OCI-LY1 (cell line): ENCODE measurements at regions not wholly inside any gene's neighbourhood (a gene's known extent, or its start where the extent isn't known, plus 50 kb on each side); places are given as distances from the start of the nearest gene placed in this dataset.
"Not testable (repeated sequence)": the region's sequence is repeated elsewhere in the genome, so short reads cannot be mapped to it uniquely, and the experiment has no call there.

Experiments used
- H2AFZ ChIP-seq: fragments of 200-600 bp; sonication (generic), shearing (Covaris generic); 2 replicates; pipeline ENCODE4 v1.6.0; 2014; ENCODE audit warnings: antibody characterized with exemption, mild to moderate bottlenecking, low read length
- H3F3A ChIP-seq: fragments of 200-600 bp; sonication (generic), shearing (Covaris generic); 2 replicates; pipeline ENCODE4 v1.6.0; 2014; ENCODE audit warnings: mild to moderate bottlenecking, antibody characterized with exemption, low read length, moderate library complexity; ENCODE audit not compliant: insufficient read depth
- H3K27ac ChIP-seq: fragments of 200-600 bp; sonication (generic); 2 replicates; pipeline ENCODE4 v1.5.1; 2014; ENCODE audit warnings: low read length, mixed run types, mild to moderate bottlenecking, low read depth; ENCODE audit not compliant: poor library complexity, severe bottlenecking
- H3K27me3 ChIP-seq: fragments of 200-600 bp; sonication (generic); 2 replicates; pipeline ENCODE4 v1.6.0; 2014; ENCODE audit warnings: antibody characterized with exemption, mild to moderate bottlenecking, low read length, moderate library complexity; ENCODE audit not compliant: insufficient read depth
- H3K36me3 ChIP-seq: fragments of 200-600 bp; sonication (generic); 2 replicates; pipeline ENCODE4 v1.6.1; 2014; ENCODE audit warnings: mild to moderate bottlenecking, antibody characterized with exemption, low read length, moderate library complexity, mixed read lengths; ENCODE audit not compliant: insufficient read depth
- H3K4me1 ChIP-seq: fragments of 200-600 bp; sonication (generic); 2 replicates; pipeline ENCODE4 v1.5.1; 2014; ENCODE audit warnings: mild to moderate bottlenecking, low read length, moderate library complexity; ENCODE audit not compliant: insufficient read depth, severe bottlenecking
- H3K4me2 ChIP-seq: fragments of 200-600 bp; sonication (generic), shearing (Covaris generic); 2 replicates; pipeline ENCODE4 v1.6.1; 2014; ENCODE audit warnings: low read length
- H3K4me3 ChIP-seq: fragments of 200-600 bp; sonication (generic); 2 replicates; pipeline ENCODE4 v1.5.1; 2014; ENCODE audit warnings: low read length, low read depth, mild to moderate bottlenecking, mixed read lengths; ENCODE audit not compliant: poor library complexity, severe bottlenecking
- H3K79me2 ChIP-seq: fragments of 200-600 bp; shearing (Covaris generic); 2 replicates; pipeline ENCODE4 v1.6.1; 2016; ENCODE audit warnings: mixed run types, low read length, mixed read lengths; ENCODE audit not compliant: insufficient read depth
- H3K9ac ChIP-seq: fragments of 200-600 bp; sonication (generic), shearing (Covaris generic); 2 replicates; pipeline ENCODE4 v1.6.1; 2014; ENCODE audit warnings: mild to moderate bottlenecking, low read length, mixed read lengths
- H3K9me2 ChIP-seq: fragments of 200-600 bp; sonication (generic), shearing (Covaris generic); 2 replicates; pipeline ENCODE4 v1.6.1; 2014; ENCODE audit warnings: low read depth, mild to moderate bottlenecking, low read length, mixed read lengths
- H3K9me3 ChIP-seq: fragments of 200-600 bp; shearing (Covaris generic); 2 replicates; pipeline ENCODE4 v1.6.1; 2014; ENCODE audit warnings: low read length, mixed read lengths
- H4K20me1 ChIP-seq: fragments of 200-600 bp; sonication (generic), shearing (Covaris generic); 2 replicates; pipeline ENCODE4 v1.6.0; 2016; ENCODE audit warnings: mild to moderate bottlenecking, low read length; ENCODE audit not compliant: insufficient read depth
- EZH2 ChIP-seq: fragments of 200-600 bp; sonication (generic), shearing (Covaris generic); IDR thresholded peaks from 2 replicates; pipeline ENCODE4 v1.8.0; 2017; ENCODE audit warnings: borderline replicate concordance, mixed run types, mild to moderate bottlenecking, antibody characterized with exemption, low read length, moderate library complexity, mixed read lengths
- TF ChIP-seq, protein P1 (sequence below): fragments of 200-600 bp; sonication (generic), shearing (Covaris generic); IDR thresholded peaks from 2 replicates; pipeline ENCODE4 v1.5.1; 2017; ENCODE audit warnings: mild to moderate bottlenecking, antibody characterized with exemption, low read length, moderate library complexity, mixed read lengths

GRCh38 chr9:129553277-129553676 is 67.6 kb downstream of the C9orf50 start:
- no peak overlapping the region for H2AFZ ChIP-seq
- H4K20me1 ChIP-seq: no peaks in the 10 kb centered on the region
- no peak overlapping the region for H3K4me3 ChIP-seq
- H3K4me2 ChIP-seq: no peak overlapping the region
- H3K27ac ChIP-seq: no peak overlapping the region
- H3K36me3 ChIP-seq: no peaks in the 10 kb centered on the region
- no peaks in the 10 kb centered on the region for H3K79me2 ChIP-seq
- no peak overlapping the region for H3K9ac ChIP-seq
- H3K9me3 ChIP-seq: no peaks in the 10 kb centered on the region
- no peaks in the 10 kb centered on the region for H3K4me1 ChIP-seq
- H3K27me3 ChIP-seq: peaks cover 7% of the 10 kb centered on the region; the same call in 1 of the 2 replicates
- H3F3A ChIP-seq: no peaks in the 10 kb centered on the region
- H3K9me2 ChIP-seq: no peaks in the 10 kb centered on the region
- TF ChIP-seq, protein P1, sequence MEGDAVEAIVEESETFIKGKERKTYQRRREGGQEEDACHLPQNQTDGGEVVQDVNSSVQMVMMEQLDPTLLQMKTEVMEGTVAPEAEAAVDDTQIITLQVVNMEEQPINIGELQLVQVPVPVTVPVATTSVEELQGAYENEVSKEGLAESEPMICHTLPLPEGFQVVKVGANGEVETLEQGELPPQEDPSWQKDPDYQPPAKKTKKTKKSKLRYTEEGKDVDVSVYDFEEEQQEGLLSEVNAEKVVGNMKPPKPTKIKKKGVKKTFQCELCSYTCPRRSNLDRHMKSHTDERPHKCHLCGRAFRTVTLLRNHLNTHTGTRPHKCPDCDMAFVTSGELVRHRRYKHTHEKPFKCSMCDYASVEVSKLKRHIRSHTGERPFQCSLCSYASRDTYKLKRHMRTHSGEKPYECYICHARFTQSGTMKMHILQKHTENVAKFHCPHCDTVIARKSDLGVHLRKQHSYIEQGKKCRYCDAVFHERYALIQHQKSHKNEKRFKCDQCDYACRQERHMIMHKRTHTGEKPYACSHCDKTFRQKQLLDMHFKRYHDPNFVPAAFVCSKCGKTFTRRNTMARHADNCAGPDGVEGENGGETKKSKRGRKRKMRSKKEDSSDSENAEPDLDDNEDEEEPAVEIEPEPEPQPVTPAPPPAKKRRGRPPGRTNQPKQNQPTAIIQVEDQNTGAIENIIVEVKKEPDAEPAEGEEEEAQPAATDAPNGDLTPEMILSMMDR: no peak
- TF ChIP-seq EZH2: no peak

DNA sequence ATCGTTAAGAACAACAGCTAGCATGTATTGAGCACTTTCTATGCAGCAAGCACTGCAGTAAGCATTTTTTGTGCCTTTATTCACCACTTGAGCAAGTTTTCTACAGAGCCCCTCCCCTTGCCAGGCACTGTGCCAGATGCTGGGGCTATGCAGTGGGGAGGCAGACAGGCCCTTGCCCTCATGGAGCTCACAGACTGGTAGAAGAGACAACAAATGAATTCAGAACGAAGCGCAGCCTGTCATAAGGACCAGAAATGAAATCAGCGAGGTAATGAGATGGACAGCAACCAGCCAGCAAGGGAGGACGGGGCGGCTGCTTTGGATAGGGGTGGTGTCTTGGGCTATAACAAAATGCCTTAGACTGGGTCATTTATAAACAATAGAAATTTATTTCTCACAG is 68.8 kb downstream of the C9orf50 start:
- H3K9ac ChIP-seq: no peak overlapping the region

DNA sequence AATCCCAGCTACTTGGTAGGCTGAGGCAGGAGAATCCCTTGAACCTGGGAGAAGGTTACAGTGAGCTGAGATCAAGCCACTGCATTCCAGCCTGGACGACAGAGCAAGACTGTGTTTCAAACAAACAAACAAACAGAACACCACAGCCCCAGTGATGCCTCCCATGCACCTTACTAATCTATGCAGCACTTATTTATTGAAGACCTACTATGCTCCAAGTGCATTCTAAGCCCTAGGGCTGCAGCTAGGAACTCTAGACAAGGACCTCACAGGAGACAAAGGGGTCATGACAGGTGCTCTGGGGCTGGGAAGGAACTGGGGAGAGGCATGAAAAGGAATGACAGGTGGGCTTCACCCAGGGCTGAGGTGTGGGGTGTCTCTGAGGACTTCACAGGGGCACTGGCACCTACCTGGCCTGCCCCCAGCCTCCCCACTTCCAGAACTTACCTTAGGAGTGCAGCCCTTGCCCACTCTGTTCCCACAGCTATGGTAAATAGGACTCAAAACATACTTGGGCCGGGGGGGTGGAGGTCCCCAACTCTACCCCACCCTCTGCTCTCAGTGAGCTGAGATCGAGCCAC is 69.4 kb downstream of the C9orf50 start:
- no peak overlapping the region for H3K27ac ChIP-seq
- H3K79me2 ChIP-seq: no peaks in the 10 kb centered on the region
- TF ChIP-seq, protein P1: no peak
- no peak for TF ChIP-seq EZH2
- no peak overlapping the region for H2AFZ ChIP-seq
- H3K36me3 ChIP-seq: no peaks in the 10 kb centered on the region
- no peak overlapping the region for H3K9ac ChIP-seq
- H3K9me3 ChIP-seq: no peaks in the 10 kb centered on the region
- no peaks in the 10 kb centered on the region for H4K20me1 ChIP-seq
- H3K4me1 ChIP-seq: no peaks in the 10 kb centered on the region
- no peak overlapping the region for H3K4me2 ChIP-seq
- H3F3A ChIP-seq: no peaks in the 10 kb centered on the region
- peaks cover 7% of the 10 kb centered on the region; the same call in 1 of the 2 replicates for H3K27me3 ChIP-seq
- H3K4me3 ChIP-seq: no peak overlapping the region
- H3K9me2 ChIP-seq: no peaks in the 10 kb centered on the region

More for the DNA sequence above, 68.8 kb downstream of the C9orf50 start:
- Histone ChIP-seq H3F3A (no peaks in the 10 kb centered on the region), H3K36me3 (no peaks in the 10 kb centered on the region), H3K27ac (no peak overlapping the region), H3K79me2 (no peaks in the 10 kb centered on the region), H4K20me1 (no peaks in the 10 kb centered on the region), H2AFZ (no peak overlapping the region), H3K4me3 (no peak overlapping the region), H3K9me2 (no peaks in the 10 kb centered on the region), H3K27me3 (peaks cover 7% of the 10 kb centered on the region; the same call in 1 of the 2 replicates), H3K4me1 (no peaks in the 10 kb centered on the region), H3K9me3 (no peaks in the 10 kb centered on the region), H3K4me2 (no peak overlapping the region)
- TF ChIP-seq, protein P1: no peak
- TF ChIP-seq EZH2: no peak

- not testable (repeated sequence) for H3K36me3 ChIP-seq, H3K27me3 ChIP-seq, H3K79me2 ChIP-seq, H3K9me3 ChIP-seq, H3K27ac ChIP-seq, H4K20me1 ChIP-seq, H2AFZ ChIP-seq, H3F3A ChIP-seq, H3K4me3 ChIP-seq, H3K4me1 ChIP-seq, H3K4me2 ChIP-seq, H3K9me2 ChIP-seq, H3K9ac ChIP-seq
Observed at GRCh38 chr9:129550977-129551376, 69.9 kb downstream of the C9orf50 start.
